MCF 10A (cell line): ENCODE measurements at regions not wholly inside any gene's neighbourhood (a gene's known extent, or its start where the extent isn't known, plus 50 kb on each side); places are given as distances from the start of the nearest gene placed in this dataset.

Experiments
- BruUV-seq: library from RNA; stranded (reverse); fragments of 400-500 nt; replicated peaks from 2 replicates; lab custom pipeline; 2021; lab: Mats Ljungman, UMichigan
- CTCF ChIA-PET: fragments of 300-600 bp; sonication (Branson Sonifier 250); formaldehyde crosslinking; extraction: SDS; loops from one replicate; lab custom pipeline; 2021; ENCODE audit warnings: antibody characterized with exemption, inconsistent platforms; lab: Yijun Ruan, JAX
- POLR2A ChIA-PET: fragments of 300-600, 350-650 bp; sonication (Branson Sonifier 250); formaldehyde crosslinking; extraction: SDS; loops from one replicate; lab custom pipeline; 2020; ENCODE audit warnings: antibody characterized with exemption, inconsistent platforms; lab: Yijun Ruan, JAX
- DNase-seq: peaks from one replicate; pipeline ENCODE4 v3.0.0-alpha.2; 2018; ENCODE audit not compliant: unreplicated experiment
- H3K27ac Mint-ChIP-seq: one replicate; pipeline ENCODE4 v1.8.0; 2022; ENCODE audit warnings: mild to moderate bottlenecking, low read depth, mixed read lengths; ENCODE audit not compliant: unreplicated experiment
- H3K27me3 Mint-ChIP-seq: one replicate; pipeline ENCODE4 v1.8.0; 2022; ENCODE audit warnings: mixed read lengths; ENCODE audit not compliant: insufficient read depth, unreplicated experiment
- H3K36me3 Mint-ChIP-seq: one replicate; pipeline ENCODE4 v1.8.0; 2022; ENCODE audit warnings: mild to moderate bottlenecking, moderate library complexity, mixed read lengths; ENCODE audit not compliant: insufficient read depth, unreplicated experiment
- H3K4me1 Mint-ChIP-seq: one replicate; pipeline ENCODE4 v1.8.0; 2022; ENCODE audit warnings: mixed read lengths; ENCODE audit not compliant: insufficient read depth, unreplicated experiment
- H3K4me3 Mint-ChIP-seq: one replicate; pipeline ENCODE4 v1.8.0; 2022; ENCODE audit warnings: mild to moderate bottlenecking, moderate library complexity, mixed read lengths; ENCODE audit not compliant: unreplicated experiment
- H3K9me3 Mint-ChIP-seq: one replicate; pipeline ENCODE4 v1.8.0; 2022; ENCODE audit warnings: mixed read lengths; ENCODE audit not compliant: unreplicated experiment
- CTCF ChIP-seq: fragments of 200-600 bp; IDR thresholded peaks from one replicate; pipeline ENCODE4 v1.8.0; 2022; ENCODE audit warnings: antibody characterized with exemption, mild to moderate bottlenecking; ENCODE audit not compliant: unreplicated experiment
- intact Hi-C: fragments of 100-400 bp; cut with micrococcal nuclease; formaldehyde crosslinking; loops from 2 replicates; pipeline ENCODE4 v1.14.1; 2022

GRCh38 chr1:86214605-86215004, 58.0 kb upstream of the COL24A1 start:
- no peak for TF ChIP-seq CTCF
- Mint-ChIP-seq H3K27ac (no peak overlapping the region), H3K27me3 (no peaks in the 10 kb centered on the region), H3K4me1 (no peaks in the 10 kb centered on the region), H3K36me3 (no peaks in the 10 kb centered on the region), H3K9me3 (no peaks in the 10 kb centered on the region), H3K4me3 (no peak overlapping the region)
- ChIA-PET CTCF (interaction anchor here (0.6 kb wide), 1 partner anchor 316 kb away, joined by 3 read pairs; no protein-coding TSS in a partner anchor), POLR2A (no interaction called here)
- no peak for DNase-seq
- BruUV-seq, result no TSS peak
- intact Hi-C loops, result no loop called here

GRCh38 chr1:86209346-86209745, 52.8 kb upstream of the COL24A1 start:
- H3K9me3 Mint-ChIP-seq, result no peaks in the 10 kb centered on the region
- H3K27me3 Mint-ChIP-seq, result no peaks in the 10 kb centered on the region
- H3K27ac Mint-ChIP-seq, result no peak overlapping the region
- POLR2A ChIA-PET, result no interaction called here
- H3K4me3 Mint-ChIP-seq, result no peak overlapping the region
- H3K36me3 Mint-ChIP-seq, result no peaks in the 10 kb centered on the region
- CTCF ChIA-PET, result interaction anchor here (0.6 to 1.0 kb wide), 2 partner anchors 10 to 114 kb away, joined by 3 read pairs; no protein-coding TSS in a partner anchor
- peaks cover 7% of the 10 kb centered on the region for H3K4me1 Mint-ChIP-seq
- intact Hi-C loops, result no loop called here
- DNase-seq, result no peak
- no TSS peak for BruUV-seq
- TF ChIP-seq CTCF, result no peak

- peak; percentile 95 for DNase-seq
- Mint-ChIP-seq H3K27ac (no peak overlapping the region), H3K36me3 (no peaks in the 10 kb centered on the region), H3K27me3 (no peaks in the 10 kb centered on the region), H3K4me1 (peaks cover 7% of the 10 kb centered on the region), H3K4me3 (no peak overlapping the region), H3K9me3 (no peaks in the 10 kb centered on the region)
- ChIA-PET CTCF (no interaction called here), POLR2A (no interaction called here)
- intact Hi-C loops, result loop anchor here (2.0 kb wide), 1 partner anchor 41 kb away; no protein-coding TSS in a partner anchor
- BruUV-seq, result no TSS peak
- TF ChIP-seq CTCF, result no peak
These were observed 50.8 kb upstream of the COL24A1 start for GRCh38 chr1:86207323-86207722.
